ENCODE measurements at regions not wholly inside any gene's neighbourhood (a gene's known extent, or its start where the extent isn't known, plus 50 kb on each side); places are given as distances from the start of the nearest gene placed in this dataset.

DNA sequence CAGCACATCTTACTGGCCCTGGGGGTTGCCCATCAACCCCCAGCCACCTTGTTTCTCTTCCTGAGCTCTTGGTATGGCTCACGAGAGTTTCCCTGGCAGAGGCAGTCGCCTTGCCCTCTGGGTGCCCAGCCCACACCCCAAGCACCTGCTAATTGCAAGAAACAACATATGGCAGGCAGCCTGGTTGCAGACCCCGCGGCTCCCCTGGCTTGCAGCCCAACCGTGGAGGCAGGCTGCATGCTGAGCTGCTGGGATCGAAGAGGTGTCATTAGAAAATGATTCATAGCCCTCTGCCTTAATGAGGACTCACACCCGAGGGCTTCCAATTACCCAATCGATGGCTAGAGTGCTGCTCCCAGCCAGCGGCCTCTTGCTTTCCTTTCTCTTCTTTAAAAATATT is 115.7 kb downstream of the TMEM114 start:
- Histone ChIP-seq H3K9me3 (ENCODE audit: control insufficient read depth, insufficient read depth, low read depth, low read length) (no peaks in the 10 kb centered on the region), H3K27ac (ENCODE audit: extremely low read depth, low read depth, low read length) (no peak overlapping the region), H3K36me3 (ENCODE audit: control insufficient read depth in 2 of 2, insufficient read depth in 1 of 2, low read length in 2 of 2) (no peaks in the 10 kb centered on the region), H3K4me3 (ENCODE audit: low read depth, low read length) (no peak overlapping the region), H3K4me1 (ENCODE audit: control insufficient read depth, insufficient read depth, low read length) (no peaks in the 10 kb centered on the region)
- ChIA-PET CTCF (no interaction called here), POLR2A (no interaction called here)
- TF ChIP-seq SCRT2 (tag by site-specific recombination; IDR thresholded peaks at IDR 0.05) (no peak), ZNF610 (tag by site-specific recombination; IDR thresholded peaks at IDR 0.05; ENCODE audit: borderline replicate concordance) (no peak), ZNF248 (tag by site-specific recombination; IDR thresholded peaks at IDR 0.05) (no peak), ZNF133 (tag by site-specific recombination; IDR thresholded peaks at IDR 0.05) (no peak), ZFP37 (tag by site-specific recombination; IDR thresholded peaks at IDR 0.05) (no peak), ZFHX2 (tag by site-specific recombination; conservative IDR thresholded peaks at IDR 0.05) (no peak), RBAK (tag by site-specific recombination; IDR thresholded peaks at IDR 0.05) (no peak), HOXC10 (CRISPR knock-in tag; IDR thresholded peaks at IDR 0.05) (no peak), ZNF623 (tag by site-specific recombination; IDR thresholded peaks at IDR 0.05) (no peak), ZNF596 (tag by site-specific recombination; IDR thresholded peaks at IDR 0.05) (no peak), ZNF350 (tag by site-specific recombination; IDR thresholded peaks at IDR 0.05) (no peak), ZNF555 (tag by site-specific recombination; conservative IDR thresholded peaks at IDR 0.05) (no peak), ZNF48 (tag by site-specific recombination; IDR thresholded peaks at IDR 0.05) (no peak)
- TF ChIP-seq, protein P1, sequence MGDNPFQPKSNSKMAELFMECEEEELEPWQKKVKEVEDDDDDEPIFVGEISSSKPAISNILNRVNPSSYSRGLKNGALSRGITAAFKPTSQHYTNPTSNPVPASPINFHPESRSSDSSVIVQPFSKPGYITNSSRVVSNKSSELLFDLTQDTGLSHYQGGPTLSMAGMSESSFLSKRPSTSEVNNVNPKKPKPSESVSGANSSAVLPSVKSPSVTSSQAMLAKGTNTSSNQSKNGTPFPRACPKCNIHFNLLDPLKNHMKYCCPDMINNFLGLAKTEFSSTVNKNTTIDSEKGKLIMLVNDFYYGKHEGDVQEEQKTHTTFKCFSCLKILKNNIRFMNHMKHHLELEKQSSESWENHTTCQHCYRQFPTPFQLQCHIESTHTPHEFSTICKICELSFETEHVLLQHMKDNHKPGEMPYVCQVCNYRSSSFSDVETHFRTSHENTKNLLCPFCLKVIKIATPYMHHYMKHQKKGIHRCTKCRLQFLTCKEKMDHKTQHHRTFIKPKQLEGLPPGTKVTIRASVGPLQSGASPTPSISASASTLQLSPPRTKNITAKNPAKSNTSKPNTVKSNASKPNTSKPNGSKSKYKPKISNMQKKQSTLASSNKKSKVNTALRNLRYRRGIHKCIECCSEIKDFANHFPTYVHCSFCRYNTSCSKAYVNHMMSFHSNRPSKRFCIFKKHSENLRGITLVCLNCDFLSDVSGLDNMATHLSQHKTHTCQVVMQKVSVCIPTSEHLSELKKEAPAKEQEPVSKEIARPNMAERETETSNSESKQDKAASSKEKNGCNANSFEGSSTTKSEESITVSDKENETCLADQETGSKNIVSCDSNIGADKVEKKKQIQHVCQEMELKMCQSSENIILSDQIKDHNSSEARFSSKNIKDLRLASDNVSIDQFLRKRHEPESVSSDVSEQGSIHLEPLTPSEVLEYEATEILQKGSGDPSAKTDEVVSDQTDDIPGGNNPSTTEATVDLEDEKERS (tag by site-specific recombination; IDR thresholded peaks at IDR 0.05), result no peak
- TF ChIP-seq, protein P2, sequence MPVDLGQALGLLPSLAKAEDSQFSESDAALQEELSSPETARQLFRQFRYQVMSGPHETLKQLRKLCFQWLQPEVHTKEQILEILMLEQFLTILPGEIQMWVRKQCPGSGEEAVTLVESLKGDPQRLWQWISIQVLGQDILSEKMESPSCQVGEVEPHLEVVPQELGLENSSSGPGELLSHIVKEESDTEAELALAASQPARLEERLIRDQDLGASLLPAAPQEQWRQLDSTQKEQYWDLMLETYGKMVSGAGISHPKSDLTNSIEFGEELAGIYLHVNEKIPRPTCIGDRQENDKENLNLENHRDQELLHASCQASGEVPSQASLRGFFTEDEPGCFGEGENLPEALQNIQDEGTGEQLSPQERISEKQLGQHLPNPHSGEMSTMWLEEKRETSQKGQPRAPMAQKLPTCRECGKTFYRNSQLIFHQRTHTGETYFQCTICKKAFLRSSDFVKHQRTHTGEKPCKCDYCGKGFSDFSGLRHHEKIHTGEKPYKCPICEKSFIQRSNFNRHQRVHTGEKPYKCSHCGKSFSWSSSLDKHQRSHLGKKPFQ (tag by site-specific recombination; IDR thresholded peaks at IDR 0.05), result no peak

DNA sequence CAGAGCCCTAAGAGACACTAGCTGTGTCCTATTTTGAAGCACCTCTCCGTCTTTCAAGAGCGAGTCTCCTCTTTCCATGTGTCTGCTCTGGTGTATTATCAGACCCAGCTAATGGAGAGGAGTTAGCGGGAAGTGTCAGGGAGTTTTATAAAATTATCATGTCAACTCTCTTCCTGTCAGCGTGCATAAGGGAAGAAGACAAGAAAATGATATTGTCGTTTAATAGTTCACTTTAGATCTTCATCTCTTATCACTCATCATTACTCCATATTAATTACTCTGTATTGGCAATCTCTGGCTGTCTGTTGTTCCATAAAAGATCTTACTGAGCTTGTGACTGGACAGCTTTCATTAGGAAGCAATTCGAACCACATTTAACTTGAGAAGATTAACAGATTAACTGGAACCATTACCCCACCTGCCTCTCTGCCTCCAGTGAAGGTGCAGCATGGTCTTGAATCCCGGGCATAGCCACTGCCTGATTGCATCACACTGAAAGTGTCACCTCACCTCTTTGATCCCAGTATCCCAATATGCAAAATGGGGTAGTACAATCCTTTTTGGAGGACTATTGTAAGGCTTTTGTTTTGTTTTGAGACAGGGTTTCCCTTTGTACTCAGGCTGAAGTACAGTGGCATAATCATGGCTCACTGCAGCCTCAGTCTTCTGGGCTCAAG is 121.1 kb downstream of the TMEM114 start:
- Histone ChIP-seq H3K9me3 (ENCODE audit: control insufficient read depth, insufficient read depth, low read depth, low read length) (no peaks in the 10 kb centered on the region), H3K27ac (ENCODE audit: extremely low read depth, low read depth, low read length) (no peak overlapping the region), H3K36me3 (ENCODE audit: control insufficient read depth in 2 of 2, insufficient read depth in 1 of 2, low read length in 2 of 2) (no peaks in the 10 kb centered on the region), H3K4me1 (ENCODE audit: control insufficient read depth, insufficient read depth, low read length) (no peaks in the 10 kb centered on the region), H3K4me3 (ENCODE audit: low read depth, low read length) (no peak overlapping the region)
- POLR2A ChIA-PET, result no interaction called here
- CTCF ChIA-PET, result no interaction called here
- TF ChIP-seq ZNF624 (tag by site-specific recombination; IDR thresholded peaks at IDR 0.05) (no peak), MZF1 (tag by site-specific recombination; IDR thresholded peaks at IDR 0.05; ENCODE audit: borderline replicate concordance) (no peak), ZNF48 (tag by site-specific recombination; IDR thresholded peaks at IDR 0.05) (no peak)

DNA sequence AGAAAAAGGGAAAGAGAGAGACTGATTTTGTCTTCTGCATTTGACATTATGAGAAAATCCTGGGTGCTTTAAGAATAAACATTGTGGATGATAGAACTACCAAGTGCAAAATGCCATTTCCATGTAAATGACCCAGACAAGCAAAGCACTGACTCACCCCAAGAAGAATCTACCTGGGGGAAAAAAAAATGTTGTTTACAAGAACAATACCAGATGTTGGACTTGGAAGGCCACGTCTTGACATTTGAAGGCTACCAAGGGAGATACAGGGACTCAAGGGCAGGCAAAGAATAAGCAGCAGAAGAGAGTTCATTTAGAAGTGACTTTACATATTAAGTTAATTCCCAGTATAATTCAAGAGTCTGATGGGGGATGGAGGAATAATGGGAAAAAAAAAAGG is 125.3 kb downstream of the TMEM114 start:
- ChIA-PET POLR2A (no interaction called here), CTCF (no interaction called here)
- H3K9me3 ChIP-seq (ENCODE audit: control insufficient read depth, insufficient read depth, low read depth, low read length), result no peaks in the 10 kb centered on the region
- TF ChIP-seq KLF8 (tag by site-specific recombination; IDR thresholded peaks at IDR 0.05) (no peak), ZBTB7A (tag by site-specific recombination; IDR thresholded peaks at IDR 0.05; ENCODE audit: low read depth) (no peak), ZSCAN16 (tag by site-specific recombination; IDR thresholded peaks at IDR 0.05) (no peak), ZNF776 (tag by site-specific recombination; IDR thresholded peaks at IDR 0.05; ENCODE audit: borderline replicate concordance) (no peak)
- TF ChIP-seq, protein P1 (tag by site-specific recombination; IDR thresholded peaks at IDR 0.05), result no peak
- H3K4me1 ChIP-seq (ENCODE audit: control insufficient read depth, insufficient read depth, low read length), result no peaks in the 10 kb centered on the region
- no peaks in the 10 kb centered on the region for H3K36me3 ChIP-seq (ENCODE audit: control insufficient read depth in 2 of 2, insufficient read depth in 1 of 2, low read length in 2 of 2)
- H3K27ac ChIP-seq (ENCODE audit: extremely low read depth, low read depth, low read length), result no peak overlapping the region
- no peak overlapping the region for H3K4me3 ChIP-seq (ENCODE audit: low read depth, low read length)
